ENCODE measurements at regions not wholly inside any gene's neighbourhood (a gene's known extent, or its start where the extent isn't known, plus 50 kb on each side); places are given as distances from the start of the nearest gene placed in this dataset.
"Not testable (repeated sequence)": the region's sequence is repeated elsewhere in the genome, so short reads cannot be mapped to it uniquely, and the experiment has no call there.

- not testable (repeated sequence) for H3K36me3 ChIP-seq; DNase-seq; H3K4me1 ChIP-seq; H3K27me3 ChIP-seq; H3K4me3 ChIP-seq (ENCODE audit: low read depth, low read length); H3K9me3 ChIP-seq
Measured at GRCh38 chr3:75587695-75588094, 76.4 kb upstream of the FRG2C start.

- not testable (repeated sequence) for DNase-seq; H3K4me1 ChIP-seq; H3K9me3 ChIP-seq; H3K27me3 ChIP-seq; H3K36me3 ChIP-seq; H3K4me3 ChIP-seq (ENCODE audit: low read depth, low read length)
Measured at GRCh38 chr3:75590382-75590781, 73.7 kb upstream of the FRG2C start.

GRCh38 chr3:75604286-75604934 lies 59.7 kb upstream of the FRG2C start:
- TF ChIP-seq CTCF (IDR thresholded peaks at IDR 0.05; ENCODE audit: low read depth, low read length), result peak; percentile 20; the same call in 1 of the 2 replicates
- H3K9me3 ChIP-seq; H3K36me3 ChIP-seq; H3K27me3 ChIP-seq; DNase-seq; H3K4me1 ChIP-seq; H3K4me3 ChIP-seq (ENCODE audit: low read depth, low read length): not testable (repeated sequence)

GRCh38 chr3:75607996-75608395 lies 56.1 kb upstream of the FRG2C start:
- not testable (repeated sequence) for DNase-seq; H3K4me3 ChIP-seq (ENCODE audit: low read depth, low read length); H3K4me1 ChIP-seq; H3K9me3 ChIP-seq; H3K36me3 ChIP-seq
- peaks cover 10% of the 10 kb centered on the region; the same call in 1 of the 2 replicates for H3K27me3 ChIP-seq

GRCh38 chr3:75609598-75609997 lies 54.5 kb upstream of the FRG2C start:
- DNase-seq; H3K4me1 ChIP-seq; H3K36me3 ChIP-seq; H3K9me3 ChIP-seq; H3K4me3 ChIP-seq (ENCODE audit: low read depth, low read length): not testable (repeated sequence)
- peaks cover 10% of the 10 kb centered on the region; the same call in 1 of the 2 replicates for H3K27me3 ChIP-seq

GRCh38 chr3:75610773-75611172 lies 53.4 kb upstream of the FRG2C start:
- DNase-seq, result no peak
- Histone ChIP-seq H3K4me3 (ENCODE audit: low read depth, low read length) (no peak overlapping the region), H3K27me3 (peaks cover 10% of the 10 kb centered on the region; the same call in 1 of the 2 replicates), H3K4me1 (no peaks in the 10 kb centered on the region), H3K9me3 (no peaks in the 10 kb centered on the region), H3K36me3 (no peaks in the 10 kb centered on the region)
- no peak for TF ChIP-seq CTCF (IDR thresholded peaks at IDR 0.05; ENCODE audit: low read depth, low read length)

- H3K27me3 ChIP-seq, result peaks cover 10% of the 10 kb centered on the region; the same call in 1 of the 2 replicates
- H3K36me3 ChIP-seq; H3K9me3 ChIP-seq; DNase-seq; H3K4me3 ChIP-seq (ENCODE audit: low read depth, low read length); H3K4me1 ChIP-seq: not testable (repeated sequence)
Measured at GRCh38 chr3:75611724-75612460, 52.2 kb upstream of the FRG2C start.
